GM18861 (cell line): ENCODE measurements at regions not wholly inside any gene's neighbourhood (a gene's known extent, or its start where the extent isn't known, plus 50 kb on each side); places are given as distances from the start of the nearest gene placed in this dataset.
"Not testable (repeated sequence)": the region's sequence is repeated elsewhere in the genome, so short reads cannot be mapped to it uniquely, and the experiment has no call there.

ENCODE experiments used
- ATAC-seq: cut with Tn5 transposase; IDR thresholded peaks from one replicate; pipeline ENCODE4 v1.9.1; 2021; ENCODE audit not compliant: unreplicated experiment

GRCh38 chr2:65963303-65963702 lies 471.6 kb upstream of the MEIS1 start:
- not testable (repeated sequence) for ATAC-seq

GRCh38 chr2:65960953-65961352 lies 474.0 kb upstream of the MEIS1 start:
- ATAC-seq: no peak

GRCh38 chr2:65957886-65958285 lies 477.0 kb upstream of the MEIS1 start:
- no peak for ATAC-seq

DNA sequence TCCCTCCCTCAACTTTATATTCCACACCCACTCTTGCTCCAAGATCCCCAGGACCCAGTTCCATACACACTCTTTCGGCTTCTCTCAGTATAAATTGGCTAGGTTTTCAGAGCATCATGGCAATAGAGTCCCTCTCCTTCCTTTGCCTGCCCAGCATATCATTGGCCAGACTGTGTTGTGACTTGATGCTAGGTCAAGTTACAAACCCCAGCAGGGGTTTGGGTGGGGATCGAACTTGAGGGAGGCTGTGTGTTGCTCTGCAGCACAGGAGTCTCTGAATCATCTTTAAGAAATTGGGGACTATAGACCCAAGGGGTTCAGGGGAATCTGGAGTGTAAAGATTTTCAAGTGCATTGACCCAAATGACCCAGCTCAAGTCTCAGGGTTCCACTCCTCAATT lies 477.5 kb upstream of the MEIS1 start:
- ATAC-seq: no peak

DNA sequence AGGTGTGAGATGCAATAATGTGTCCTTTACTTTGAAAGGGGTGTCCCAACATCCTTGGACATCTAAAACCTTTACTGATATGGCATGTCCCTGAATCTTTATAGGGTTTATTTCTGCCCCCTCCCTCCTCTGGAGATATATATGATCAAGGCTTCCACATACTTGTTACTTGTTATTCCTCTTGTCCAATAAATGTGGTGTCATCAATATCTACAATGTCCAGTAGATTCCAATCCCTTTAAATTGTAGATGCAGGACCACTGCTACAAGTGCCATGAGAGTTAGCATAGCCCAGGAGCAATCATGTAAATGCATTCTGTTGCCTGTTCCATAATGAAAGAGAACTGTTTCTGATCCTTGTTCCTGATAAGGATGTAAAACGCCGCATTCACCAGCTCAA lies 479.7 kb upstream of the MEIS1 start:
- ATAC-seq: no peak

DNA sequence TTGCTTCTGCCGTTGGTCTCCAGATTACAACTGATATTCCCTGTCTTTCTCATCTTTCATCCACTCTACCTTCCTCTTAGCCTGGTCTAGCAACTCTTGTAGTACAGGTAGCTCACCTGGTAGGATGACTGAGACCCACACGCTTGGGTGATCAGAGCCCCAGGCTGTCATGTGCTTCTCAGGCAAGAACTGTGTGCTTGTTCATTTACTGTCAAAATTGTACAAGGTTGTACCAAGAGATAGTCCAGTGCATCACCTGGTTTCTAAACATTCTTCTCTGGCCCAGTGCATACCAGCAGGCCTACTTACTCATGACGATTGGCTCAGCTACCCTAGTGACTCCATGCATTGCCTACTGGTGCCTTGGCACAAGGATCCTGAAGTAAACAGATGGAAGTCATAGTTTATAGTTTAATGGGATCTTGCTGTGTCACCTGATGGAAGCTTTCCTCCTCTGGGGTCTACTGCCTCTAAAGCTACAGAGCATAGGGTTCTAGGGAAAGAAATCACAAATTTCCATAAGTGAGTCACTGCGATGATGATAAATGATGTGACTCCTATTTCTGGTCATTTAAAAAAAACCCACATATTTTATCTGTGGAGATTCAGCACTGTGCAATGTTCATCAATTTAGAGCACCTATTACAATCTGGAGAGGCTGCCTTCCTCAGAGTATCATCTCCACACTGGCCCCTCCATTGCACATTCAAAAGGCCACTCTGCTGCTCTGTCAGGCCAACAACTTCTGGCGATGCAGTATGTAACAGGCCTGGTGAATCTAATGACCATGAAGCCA lies 481.8 kb upstream of the MEIS1 start:
- no peak for ATAC-seq

GRCh38 chr2:65944213-65944612 lies 490.7 kb upstream of the MEIS1 start:
- ATAC-seq: no peak

GRCh38 chr2:65943099-65943786 lies 491.7 kb upstream of the MEIS1 start:
- ATAC-seq: no peak

GRCh38 chr2:65940856-65941255 lies 494.1 kb upstream of the MEIS1 start:
- ATAC-seq: no peak

- no peak for ATAC-seq
These were observed 495.2 kb upstream of the MEIS1 start for GRCh38 chr2:65939687-65940086.

GRCh38 chr2:65937379-65938160 lies 497.4 kb upstream of the MEIS1 start:
- no peak for ATAC-seq

DNA sequence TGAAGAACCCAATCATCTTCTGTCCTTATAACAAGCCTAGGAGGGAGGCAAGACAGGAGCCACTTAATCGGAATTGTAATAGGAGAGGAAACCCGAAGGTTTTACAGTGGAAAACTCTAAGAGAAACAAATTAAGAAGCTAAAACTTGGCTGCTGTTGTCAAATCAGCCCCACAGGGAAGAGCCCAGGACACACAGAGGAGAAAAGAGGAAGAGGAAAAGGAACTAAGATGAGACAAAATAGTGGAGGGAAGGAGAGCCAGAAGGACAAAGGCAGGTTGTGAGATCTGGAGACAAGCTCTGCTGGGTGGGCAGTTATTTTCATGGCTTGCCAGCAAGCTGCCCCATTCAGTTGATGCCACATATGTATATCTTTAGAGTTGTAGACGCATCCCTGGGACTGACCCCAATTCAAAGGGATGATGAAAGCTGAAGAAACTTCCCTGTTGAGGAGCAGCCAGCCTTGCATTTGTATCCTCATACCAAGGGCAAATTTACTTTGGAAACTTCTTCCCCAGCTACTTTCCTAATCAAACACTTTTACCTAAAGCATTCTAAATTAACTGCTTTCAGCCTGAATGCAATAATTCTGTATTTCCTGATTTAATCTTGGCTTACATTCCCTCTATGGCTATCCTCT lies 499.8 kb upstream of the MEIS1 start:
- no peak for ATAC-seq

- ATAC-seq: no peak
These were observed 500.2 kb upstream of the SPRED2 start for GRCh38 chr2:65932571-65932970.

DNA sequence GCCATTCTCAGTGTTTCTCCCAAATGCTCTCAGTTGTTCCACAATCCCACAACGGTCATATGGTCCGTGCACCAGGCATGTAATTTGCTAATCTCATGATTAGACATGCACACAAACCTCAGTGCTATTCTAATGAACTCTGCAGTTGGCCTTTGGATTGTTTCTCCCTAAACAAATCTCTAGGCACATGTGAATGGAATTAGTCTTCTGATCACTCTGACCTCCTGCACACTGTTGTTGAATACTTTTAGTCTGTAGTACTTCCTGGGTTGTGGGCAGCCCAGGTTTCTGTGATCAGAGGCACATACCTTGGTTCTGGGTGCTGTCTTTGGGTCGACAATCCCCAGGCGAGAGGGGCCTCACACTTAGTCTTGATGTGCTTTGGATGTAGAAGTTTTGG lies 498.7 kb upstream of the SPRED2 start:
- no peak for ATAC-seq

- ATAC-seq: no peak
These were observed 497.9 kb upstream of the SPRED2 start for GRCh38 chr2:65930259-65930658.

DNA sequence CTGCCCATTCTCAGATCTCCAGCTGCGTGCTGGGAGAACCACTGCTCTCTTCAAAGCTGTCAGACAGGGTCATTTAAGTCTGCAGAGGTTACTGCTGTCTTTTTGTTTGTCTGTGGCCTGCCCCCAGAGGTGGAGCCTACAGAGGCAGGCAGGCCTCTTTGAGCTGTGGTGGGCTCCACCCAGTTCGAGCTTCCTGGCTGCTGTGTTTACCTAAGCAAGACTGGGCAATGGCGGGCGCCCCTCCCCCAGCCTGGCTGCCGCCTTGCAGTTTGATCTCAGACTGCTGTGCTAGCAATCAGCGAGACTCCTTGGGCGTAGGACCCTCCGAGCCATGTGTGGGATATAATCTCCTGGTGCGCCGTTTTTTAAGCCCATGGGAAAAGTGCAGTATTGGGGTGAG lies 497.3 kb upstream of the SPRED2 start:
- not testable (repeated sequence) for ATAC-seq

DNA sequence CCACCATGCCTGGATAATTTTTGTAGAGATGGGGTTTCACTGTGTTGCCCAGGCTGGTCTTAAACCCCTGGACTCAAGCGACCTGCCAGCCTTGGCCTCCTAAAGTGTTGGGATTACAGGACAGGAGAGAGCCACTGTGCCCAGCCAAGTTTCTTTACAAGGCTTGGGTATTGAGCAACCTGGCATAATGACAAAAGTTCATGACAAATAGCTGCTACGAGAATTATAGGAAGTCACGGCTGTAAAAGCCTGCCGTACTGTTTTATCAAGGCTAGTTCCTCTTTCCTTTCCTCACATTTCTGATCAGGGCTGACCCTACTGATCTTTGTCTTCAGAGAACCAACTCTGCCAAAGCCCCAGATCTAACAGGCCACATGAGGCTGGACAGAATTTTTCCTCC lies 490.4 kb upstream of the SPRED2 start:
- no peak for ATAC-seq

DNA sequence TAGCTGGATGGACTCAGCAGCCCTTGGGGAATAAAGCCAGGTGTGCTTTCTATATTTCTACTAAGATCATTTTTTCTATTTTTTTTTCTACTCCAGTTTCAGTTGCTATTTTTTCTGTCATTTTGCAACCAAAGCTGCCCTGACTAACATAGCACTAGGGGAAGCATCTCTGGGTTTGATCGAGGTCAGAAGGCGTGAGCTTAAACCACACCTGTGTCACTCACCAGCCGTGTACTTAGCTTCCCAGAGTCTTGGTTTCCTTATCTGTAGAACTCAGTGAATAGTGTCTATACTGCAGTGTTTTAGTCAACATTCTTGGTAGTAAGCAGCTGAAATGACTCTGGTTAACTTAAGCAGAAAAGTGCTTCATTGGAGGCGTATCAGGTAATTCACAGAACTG lies 489.6 kb upstream of the SPRED2 start:
- no peak for ATAC-seq

DNA sequence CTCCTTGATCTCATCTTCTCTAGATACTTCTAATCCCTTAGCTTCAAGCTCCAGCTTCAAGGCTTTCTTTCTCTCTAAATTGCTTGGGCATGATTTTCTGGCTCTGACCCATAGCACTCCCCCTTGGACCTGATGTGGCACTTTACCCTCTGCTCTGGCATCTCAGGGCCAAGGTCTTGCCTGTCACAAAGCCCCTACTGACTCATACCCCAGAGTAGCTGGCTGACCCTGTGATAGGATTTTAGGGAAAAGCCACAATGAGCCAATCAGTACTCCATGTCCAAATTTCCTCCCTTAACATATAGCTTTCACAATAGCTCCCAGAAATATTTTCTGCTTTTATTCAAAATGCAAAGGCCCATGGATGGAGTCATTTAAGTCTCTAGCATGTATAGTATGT lies 488.7 kb upstream of the SPRED2 start:
- no peak for ATAC-seq

DNA sequence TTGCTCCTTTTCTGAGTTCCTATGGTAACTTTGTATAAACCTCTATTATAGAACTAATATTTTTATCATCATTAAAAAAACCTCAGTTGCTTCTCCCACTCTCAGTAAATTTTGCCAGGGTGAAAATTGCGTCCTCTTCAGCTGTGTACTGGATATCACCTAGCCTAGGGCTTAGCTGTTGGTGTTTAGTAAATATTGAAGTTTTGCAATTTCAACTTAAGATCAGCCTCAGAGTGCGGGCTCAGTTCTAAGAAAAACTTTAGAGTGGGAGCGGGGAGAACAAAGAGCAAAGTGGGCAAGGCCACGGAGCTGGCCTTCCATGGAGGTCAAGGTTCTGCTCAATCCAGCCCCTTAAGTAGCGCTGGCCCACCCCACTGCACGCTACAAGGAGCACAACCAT lies 488.3 kb upstream of the SPRED2 start:
- no peak for ATAC-seq

GRCh38 chr2:65919550-65920188 lies 487.3 kb upstream of the SPRED2 start:
- no peak for ATAC-seq
